GM23338 (cell line): ENCODE measurements at regions not wholly inside any gene's neighbourhood (a gene's known extent, or its start where the extent isn't known, plus 50 kb on each side); places are given as distances from the start of the nearest gene placed in this dataset.

Experiments used
- ATAC-seq: fragments of 200-7000 bp; cut with Tn5 transposase; 3 replicates; pipeline ENCODE4 v1.9.1; 2020
- DNase-seq: peaks from one replicate; pipeline ENCODE4 v3.0.0-alpha.2; 2015; ENCODE audit warnings: low spot score
- H2AFZ ChIP-seq: fragments of 200-600 bp; sonication (generic); 2 replicates; pipeline ENCODE4 v1.8.0; 2016; ENCODE audit warnings: antibody characterized with exemption, mild to moderate bottlenecking, moderate library complexity
- H3F3A ChIP-seq: fragments of 200-600 bp; sonication (generic); replicated peaks from 2 replicates; pipeline ENCODE4 v1.8.0; 2017; ENCODE audit warnings: antibody characterized with exemption, mixed run types, low read depth
- H3K27ac ChIP-seq: fragments of 200-600 bp; sonication (generic); 2 replicates; pipeline ENCODE4 v1.6.1; 2016; ENCODE audit warnings: low read depth
- H3K27me3 ChIP-seq: fragments of 200-600 bp; sonication (generic); 2 replicates; pipeline ENCODE4 v1.8.0; 2016; ENCODE audit warnings: mild to moderate bottlenecking, mixed run types, moderate library complexity; ENCODE audit not compliant: insufficient read depth
- H3K36me3 ChIP-seq: fragments of 200-600 bp; sonication (generic); 2 replicates; pipeline ENCODE4 v1.8.0; 2016; ENCODE audit warnings: mild to moderate bottlenecking; ENCODE audit not compliant: insufficient read depth
- H3K4me1 ChIP-seq: fragments of 200-600 bp; sonication (generic); 2 replicates; pipeline ENCODE4 v1.8.0; 2016; ENCODE audit warnings: mild to moderate bottlenecking, moderate library complexity; ENCODE audit not compliant: insufficient read depth
- H3K4me2 ChIP-seq: fragments of 200-600 bp; sonication (generic); 2 replicates; pipeline ENCODE4 v1.7.1; 2017; ENCODE audit warnings: mixed run types
- H3K4me3 ChIP-seq: fragments of 200-600 bp; sonication (generic); 2 replicates; pipeline ENCODE4 v1.6.1; 2016; ENCODE audit warnings: mixed run types
- H3K79me2 ChIP-seq: fragments of 200-600 bp; sonication (generic); replicated peaks from 2 replicates; pipeline ENCODE4 v1.8.0; 2017; ENCODE audit warnings: mild to moderate bottlenecking; ENCODE audit not compliant: insufficient read depth
- H3K9me2 ChIP-seq: fragments of 200-600 bp; sonication (generic); 2 replicates; pipeline ENCODE4 v1.8.0; 2017; ENCODE audit not compliant: insufficient read depth
- H4K20me1 ChIP-seq: fragments of 200-600 bp; sonication (generic); replicated peaks from 2 replicates; pipeline ENCODE4 v1.8.0; 2017; ENCODE audit warnings: mild to moderate bottlenecking; ENCODE audit not compliant: insufficient read depth
- H3K27ac Mint-ChIP-seq: 2 replicates; pipeline ENCODE4 v1.8.0; 2020; ENCODE audit warnings: inconsistent platforms, mild to moderate bottlenecking, moderate library complexity, mixed read lengths
- H3K27me3 Mint-ChIP-seq: 3 replicates; pipeline ENCODE4 v1.8.0; 2022; ENCODE audit warnings: low read depth, mild to moderate bottlenecking, moderate library complexity, mixed read lengths, inconsistent platforms; ENCODE audit not compliant: insufficient read depth, poor library complexity
- H3K36me3 Mint-ChIP-seq: 3 replicates; pipeline ENCODE4 v1.8.0; 2021; ENCODE audit warnings: low read depth, mild to moderate bottlenecking, inconsistent platforms, moderate library complexity, mixed read lengths
- H3K4me1 Mint-ChIP-seq: 3 replicates; pipeline ENCODE4 v1.8.0; 2020; ENCODE audit warnings: mild to moderate bottlenecking, inconsistent platforms, mixed read lengths
- H3K4me3 Mint-ChIP-seq: 3 replicates; pipeline ENCODE4 v1.8.0; 2021; ENCODE audit warnings: moderate library complexity, mild to moderate bottlenecking, inconsistent platforms, mixed read lengths
- H3K9me3 Mint-ChIP-seq: 3 replicates; pipeline ENCODE4 v1.8.0; 2020; ENCODE audit warnings: moderate library complexity, mild to moderate bottlenecking, inconsistent platforms, mixed read lengths
- EZH2 ChIP-seq: fragments of 200-600 bp; sonication (generic); IDR thresholded peaks from one replicate; pipeline ENCODE4 v1.8.0; 2017; ENCODE audit warnings: antibody characterized with exemption, mild to moderate bottlenecking, low read depth; ENCODE audit not compliant: unreplicated experiment
- EZH2phosphoT487 ChIP-seq: fragments of 200-600 bp; sonication (generic); IDR thresholded peaks from one replicate; pipeline ENCODE4 v1.8.1; 2018; ENCODE audit warnings: antibody characterized with exemption; ENCODE audit not compliant: unreplicated experiment
- NANOG ChIP-seq: IDR thresholded peaks from 2 replicates; pipeline ENCODE4 v1.6.1; 2016; ENCODE audit warnings: antibody characterized with exemption, borderline replicate concordance
- POLR2AphosphoS5 ChIP-seq: IDR thresholded peaks from 2 replicates; pipeline ENCODE4 v1.6.1; 2016; ENCODE audit warnings: antibody characterized with exemption, low read depth
- ZNF114 ChIP-seq: fragments of 250-450 bp; sonication (Bioruptor Pico); IDR thresholded peaks from 2 replicates; pipeline ENCODE4 v1.5.0; 2020; ENCODE audit warnings: mild to moderate bottlenecking, moderate library complexity
- ZNF331 ChIP-seq: fragments of 250-450 bp; sonication (Bioruptor Pico); IDR thresholded peaks from 2 replicates; pipeline ENCODE4 v1.5.0; 2020; ENCODE audit warnings: low read depth, mild to moderate bottlenecking, moderate library complexity
- TF ChIP-seq, protein P1 (sequence below), 2 experiments: fragments of 200-600 bp in 1 of 2; sonication (generic) in 1 of 2; conservative IDR thresholded peaks; 2 replicates each; pipeline versions ENCODE4 v1.5.1 to v1.6.1; 2016 to 2017; ENCODE audit warnings: antibody characterized with exemption in 2 of 2, low read depth in 2 of 2, mild to moderate bottlenecking in 2 of 2, moderate library complexity in 1 of 2
- TF ChIP-seq, protein P2 (sequence below): fragments of 250-450 bp; sonication (Bioruptor Pico); IDR thresholded peaks from 2 replicates; pipeline ENCODE4 v1.5.0; 2020; ENCODE audit warnings: mild to moderate bottlenecking, moderate library complexity
- TF ChIP-seq, protein P3 (sequence below): IDR thresholded peaks from 2 replicates; pipeline ENCODE4 v1.6.1; 2016; ENCODE audit warnings: antibody characterized with exemption

DNA sequence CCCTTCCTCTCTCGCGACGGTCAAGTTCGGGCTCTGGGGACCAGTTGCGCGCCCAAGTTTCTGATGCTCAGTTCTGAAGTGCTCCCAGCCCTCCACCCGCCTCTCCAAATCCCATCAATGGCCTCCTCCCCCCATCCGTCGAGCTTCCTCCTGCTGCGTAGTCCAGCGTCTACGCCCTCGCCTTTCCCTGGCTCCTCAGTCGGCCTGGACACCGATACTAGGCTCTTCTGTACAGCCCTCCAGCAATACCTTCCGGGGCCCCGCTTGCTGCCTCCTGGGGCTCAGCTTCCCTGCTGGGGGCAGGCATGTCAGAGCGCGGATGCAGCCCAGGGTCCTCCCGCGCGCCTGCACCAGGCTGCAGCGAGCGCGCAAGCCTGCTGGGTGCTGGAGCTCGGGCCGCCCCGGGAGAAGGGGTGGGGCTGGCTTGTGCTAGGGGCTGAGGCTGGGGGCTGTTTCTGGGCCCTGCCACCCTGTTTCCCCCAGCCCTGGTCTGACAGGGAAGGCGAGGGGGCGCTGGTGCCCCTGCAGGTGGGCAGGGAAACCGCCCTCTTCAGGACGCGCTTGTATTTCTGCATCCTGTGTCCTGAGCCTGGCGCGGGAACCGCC is 353.3 kb upstream of the SUCLG2 start:
- no peaks in the 10 kb centered on the region for H3K79me2 ChIP-seq
- H3K4me1 ChIP-seq = peaks cover 30% of the 10 kb centered on the region
- H3K9me2 ChIP-seq = no peaks in the 10 kb centered on the region
- H3K27me3 ChIP-seq = peaks cover 22% of the 10 kb centered on the region
- peak; percentile 71 for DNase-seq
- H3K4me3 Mint-ChIP-seq = peak overlapping the region; percentile 74
- peak overlapping the region; percentile 98 for H2AFZ ChIP-seq
- H3K4me2 ChIP-seq = peak overlapping the region; percentile 85
- H3F3A ChIP-seq = no peaks in the 10 kb centered on the region
- no peaks in the 10 kb centered on the region for H3K9me3 Mint-ChIP-seq
- ATAC-seq = peak; percentile 92
- H3K36me3 Mint-ChIP-seq = no peaks in the 10 kb centered on the region
- no peak overlapping the region for H3K27ac ChIP-seq
- no peaks in the 10 kb centered on the region for H4K20me1 ChIP-seq
- H3K4me3 ChIP-seq = peak overlapping the region; percentile 76
- peaks cover 29% of the 10 kb centered on the region for H3K4me1 Mint-ChIP-seq
- no peaks in the 10 kb centered on the region for H3K36me3 ChIP-seq
- H3K27ac Mint-ChIP-seq = no peak overlapping the region
- TF ChIP-seq, protein P1, sequence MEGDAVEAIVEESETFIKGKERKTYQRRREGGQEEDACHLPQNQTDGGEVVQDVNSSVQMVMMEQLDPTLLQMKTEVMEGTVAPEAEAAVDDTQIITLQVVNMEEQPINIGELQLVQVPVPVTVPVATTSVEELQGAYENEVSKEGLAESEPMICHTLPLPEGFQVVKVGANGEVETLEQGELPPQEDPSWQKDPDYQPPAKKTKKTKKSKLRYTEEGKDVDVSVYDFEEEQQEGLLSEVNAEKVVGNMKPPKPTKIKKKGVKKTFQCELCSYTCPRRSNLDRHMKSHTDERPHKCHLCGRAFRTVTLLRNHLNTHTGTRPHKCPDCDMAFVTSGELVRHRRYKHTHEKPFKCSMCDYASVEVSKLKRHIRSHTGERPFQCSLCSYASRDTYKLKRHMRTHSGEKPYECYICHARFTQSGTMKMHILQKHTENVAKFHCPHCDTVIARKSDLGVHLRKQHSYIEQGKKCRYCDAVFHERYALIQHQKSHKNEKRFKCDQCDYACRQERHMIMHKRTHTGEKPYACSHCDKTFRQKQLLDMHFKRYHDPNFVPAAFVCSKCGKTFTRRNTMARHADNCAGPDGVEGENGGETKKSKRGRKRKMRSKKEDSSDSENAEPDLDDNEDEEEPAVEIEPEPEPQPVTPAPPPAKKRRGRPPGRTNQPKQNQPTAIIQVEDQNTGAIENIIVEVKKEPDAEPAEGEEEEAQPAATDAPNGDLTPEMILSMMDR (conservative IDR thresholded peaks at IDR 0.05; ENCODE audit: low read depth in 2 of 2) = peak; percentile 54 to 63
- TF ChIP-seq ZNF114 (CRISPR knock-in tag) = no peak
- H3K27me3 Mint-ChIP-seq = peaks cover 15% of the 10 kb centered on the region

DNA sequence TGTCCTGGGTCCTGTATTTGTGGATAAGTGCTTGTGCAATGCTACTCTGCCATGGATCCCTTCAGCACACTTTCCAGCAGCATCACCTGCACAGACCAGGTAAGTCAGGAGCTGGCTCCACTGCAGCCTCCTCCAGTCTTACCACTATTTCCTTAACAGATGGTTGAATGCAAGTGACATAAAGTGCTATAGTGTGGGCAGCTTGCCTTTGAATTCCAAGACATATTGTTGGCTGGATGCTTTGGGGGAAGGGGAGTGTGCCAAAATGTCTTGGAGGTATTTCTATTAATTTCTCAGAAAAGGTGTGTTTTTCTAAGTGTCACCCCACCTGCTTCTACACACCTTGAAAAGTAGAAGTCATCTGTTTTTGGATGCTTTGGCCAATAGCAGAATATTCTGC is 352.2 kb upstream of the SUCLG2 start:
- DNase-seq = no peak
- no peaks in the 10 kb centered on the region for H3K36me3 Mint-ChIP-seq

More for the DNA sequence above, 352.2 kb upstream of the SUCLG2 start:
- peak overlapping the region; percentile 85 for H3K4me2 ChIP-seq
- H3K27ac ChIP-seq = no peak overlapping the region
- TF ChIP-seq EZH2 = no peak
- TF ChIP-seq, protein P2, sequence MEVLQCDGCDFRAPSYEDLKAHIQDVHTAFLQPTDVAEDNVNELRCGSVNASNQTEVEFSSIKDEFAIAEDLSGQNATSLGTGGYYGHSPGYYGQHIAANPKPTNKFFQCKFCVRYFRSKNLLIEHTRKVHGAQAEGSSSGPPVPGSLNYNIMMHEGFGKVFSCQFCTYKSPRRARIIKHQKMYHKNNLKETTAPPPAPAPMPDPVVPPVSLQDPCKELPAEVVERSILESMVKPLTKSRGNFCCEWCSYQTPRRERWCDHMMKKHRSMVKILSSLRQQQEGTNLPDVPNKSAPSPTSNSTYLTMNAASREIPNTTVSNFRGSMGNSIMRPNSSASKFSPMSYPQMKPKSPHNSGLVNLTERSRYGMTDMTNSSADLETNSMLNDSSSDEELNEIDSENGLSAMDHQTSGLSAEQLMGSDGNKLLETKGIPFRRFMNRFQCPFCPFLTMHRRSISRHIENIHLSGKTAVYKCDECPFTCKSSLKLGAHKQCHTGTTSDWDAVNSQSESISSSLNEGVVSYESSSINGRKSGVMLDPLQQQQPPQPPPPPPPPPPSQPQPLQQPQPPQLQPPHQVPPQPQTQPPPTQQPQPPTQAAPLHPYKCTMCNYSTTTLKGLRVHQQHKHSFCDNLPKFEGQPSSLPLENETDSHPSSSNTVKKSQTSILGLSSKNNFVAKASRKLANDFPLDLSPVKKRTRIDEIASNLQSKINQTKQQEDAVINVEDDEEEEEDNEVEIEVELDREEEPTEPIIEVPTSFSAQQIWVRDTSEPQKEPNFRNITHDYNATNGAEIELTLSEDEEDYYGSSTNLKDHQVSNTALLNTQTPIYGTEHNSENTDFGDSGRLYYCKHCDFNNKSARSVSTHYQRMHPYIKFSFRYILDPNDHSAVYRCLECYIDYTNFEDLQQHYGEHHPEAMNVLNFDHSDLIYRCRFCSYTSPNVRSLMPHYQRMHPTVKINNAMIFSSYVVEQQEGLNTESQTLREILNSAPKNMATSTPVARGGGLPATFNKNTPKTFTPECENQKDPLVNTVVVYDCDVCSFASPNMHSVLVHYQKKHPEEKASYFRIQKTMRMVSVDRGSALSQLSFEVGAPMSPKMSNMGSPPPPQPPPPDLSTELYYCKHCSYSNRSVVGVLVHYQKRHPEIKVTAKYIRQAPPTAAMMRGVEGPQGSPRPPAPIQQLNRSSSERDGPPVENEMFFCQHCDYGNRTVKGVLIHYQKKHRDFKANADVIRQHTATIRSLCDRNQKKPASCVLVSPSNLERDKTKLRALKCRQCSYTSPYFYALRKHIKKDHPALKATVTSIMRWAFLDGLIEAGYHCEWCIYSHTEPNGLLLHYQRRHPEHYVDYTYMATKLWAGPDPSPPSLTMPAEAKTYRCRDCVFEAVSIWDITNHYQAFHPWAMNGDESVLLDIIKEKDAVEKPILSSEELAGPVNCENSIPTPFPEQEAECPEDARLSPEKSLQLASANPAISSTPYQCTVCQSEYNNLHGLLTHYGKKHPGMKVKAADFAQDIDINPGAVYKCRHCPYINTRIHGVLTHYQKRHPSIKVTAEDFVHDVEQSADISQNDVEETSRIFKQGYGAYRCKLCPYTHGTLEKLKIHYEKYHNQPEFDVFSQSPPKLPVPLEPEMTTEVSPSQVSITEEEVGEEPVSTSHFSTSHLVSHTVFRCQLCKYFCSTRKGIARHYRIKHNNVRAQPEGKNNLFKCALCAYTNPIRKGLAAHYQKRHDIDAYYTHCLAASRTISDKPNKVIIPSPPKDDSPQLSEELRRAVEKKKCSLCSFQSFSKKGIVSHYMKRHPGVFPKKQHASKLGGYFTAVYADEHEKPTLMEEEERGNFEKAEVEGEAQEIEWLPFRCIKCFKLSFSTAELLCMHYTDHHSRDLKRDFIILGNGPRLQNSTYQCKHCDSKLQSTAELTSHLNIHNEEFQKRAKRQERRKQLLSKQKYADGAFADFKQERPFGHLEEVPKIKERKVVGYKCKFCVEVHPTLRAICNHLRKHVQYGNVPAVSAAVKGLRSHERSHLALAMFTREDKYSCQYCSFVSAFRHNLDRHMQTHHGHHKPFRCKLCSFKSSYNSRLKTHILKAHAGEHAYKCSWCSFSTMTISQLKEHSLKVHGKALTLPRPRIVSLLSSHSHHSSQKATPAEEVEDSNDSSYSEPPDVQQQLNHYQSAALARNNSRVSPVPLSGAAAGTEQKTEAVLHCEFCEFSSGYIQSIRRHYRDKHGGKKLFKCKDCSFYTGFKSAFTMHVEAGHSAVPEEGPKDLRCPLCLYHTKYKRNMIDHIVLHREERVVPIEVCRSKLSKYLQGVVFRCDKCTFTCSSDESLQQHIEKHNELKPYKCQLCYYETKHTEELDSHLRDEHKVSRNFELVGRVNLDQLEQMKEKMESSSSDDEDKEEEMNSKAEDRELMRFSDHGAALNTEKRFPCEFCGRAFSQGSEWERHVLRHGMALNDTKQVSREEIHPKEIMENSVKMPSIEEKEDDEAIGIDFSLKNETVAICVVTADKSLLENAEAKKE (CRISPR knock-in tag) = no peak
- TF ChIP-seq ZNF331 (CRISPR knock-in tag) = no peak
- no peak for TF ChIP-seq POLR2AphosphoS5
- TF ChIP-seq, protein P3, sequence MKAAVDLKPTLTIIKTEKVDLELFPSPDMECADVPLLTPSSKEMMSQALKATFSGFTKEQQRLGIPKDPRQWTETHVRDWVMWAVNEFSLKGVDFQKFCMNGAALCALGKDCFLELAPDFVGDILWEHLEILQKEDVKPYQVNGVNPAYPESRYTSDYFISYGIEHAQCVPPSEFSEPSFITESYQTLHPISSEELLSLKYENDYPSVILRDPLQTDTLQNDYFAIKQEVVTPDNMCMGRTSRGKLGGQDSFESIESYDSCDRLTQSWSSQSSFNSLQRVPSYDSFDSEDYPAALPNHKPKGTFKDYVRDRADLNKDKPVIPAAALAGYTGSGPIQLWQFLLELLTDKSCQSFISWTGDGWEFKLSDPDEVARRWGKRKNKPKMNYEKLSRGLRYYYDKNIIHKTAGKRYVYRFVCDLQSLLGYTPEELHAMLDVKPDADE = no peak
- no peak for TF ChIP-seq NANOG
- TF ChIP-seq EZH2phosphoT487 = no peak
- TF ChIP-seq ZNF114 (CRISPR knock-in tag) = no peak
- no peak overlapping the region for H3K27ac Mint-ChIP-seq
- H3F3A ChIP-seq = no peaks in the 10 kb centered on the region
- peaks cover 29% of the 10 kb centered on the region for H3K4me1 Mint-ChIP-seq
- no peaks in the 10 kb centered on the region for H3K9me2 ChIP-seq
- peaks cover 15% of the 10 kb centered on the region for H3K27me3 Mint-ChIP-seq
- peak overlapping the region; percentile 44; the same call in 1 of the 3 replicates for H3K4me3 Mint-ChIP-seq
- ATAC-seq = no peak
- H3K27me3 ChIP-seq = peaks cover 22% of the 10 kb centered on the region
- peaks cover 3% of the 10 kb centered on the region; the same call in 1 of the 3 replicates for H3K9me3 Mint-ChIP-seq
- H4K20me1 ChIP-seq = no peaks in the 10 kb centered on the region
- H3K36me3 ChIP-seq = no peaks in the 10 kb centered on the region
- peak overlapping the region; percentile 76; the same call in 1 of the 2 replicates for H3K4me3 ChIP-seq
- no peak overlapping the region for H2AFZ ChIP-seq
- no peaks in the 10 kb centered on the region for H3K79me2 ChIP-seq
- peaks cover 30% of the 10 kb centered on the region for H3K4me1 ChIP-seq
